ENCODE measurements at regions not wholly inside any gene's neighbourhood (a gene's known extent, or its start where the extent isn't known, plus 50 kb on each side); places are given as distances from the start of the nearest gene placed in this dataset.

GRCh38 chr2:192298664-192299063 lies 103.9 kb upstream of the TMEFF2 start:
- Histone ChIP-seq H3K9me3 (ENCODE audit: control insufficient read depth, insufficient read depth, low read depth, low read length) (no peaks in the 10 kb centered on the region), H3K27ac (ENCODE audit: extremely low read depth, low read depth, low read length) (no peak overlapping the region), H3K4me3 (ENCODE audit: low read depth, low read length) (no peak overlapping the region), H3K4me1 (ENCODE audit: control insufficient read depth, insufficient read depth, low read length) (no peaks in the 10 kb centered on the region), H3K36me3 (ENCODE audit: control insufficient read depth in 2 of 2, insufficient read depth in 1 of 2, low read length in 2 of 2) (no peaks in the 10 kb centered on the region)
- TF ChIP-seq ZNF544 (tag by site-specific recombination; IDR thresholded peaks at IDR 0.05) = no peak
- no peak for TF ChIP-seq ZNF112 (tag by site-specific recombination; IDR thresholded peaks at IDR 0.05)
- no peak for TF ChIP-seq ZNF416 (tag by site-specific recombination; IDR thresholded peaks at IDR 0.05)
- CTCF ChIA-PET = no interaction called here
- POLR2A ChIA-PET = no interaction called here

GRCh38 chr2:192292478-192292877 lies 97.7 kb upstream of the TMEFF2 start:
- Histone ChIP-seq H3K9me3 (ENCODE audit: control insufficient read depth, insufficient read depth, low read depth, low read length) (no peaks in the 10 kb centered on the region), H3K4me3 (ENCODE audit: low read depth, low read length) (no peak overlapping the region), H3K36me3 (ENCODE audit: control insufficient read depth in 2 of 2, insufficient read depth in 1 of 2, low read length in 2 of 2) (no peaks in the 10 kb centered on the region), H3K4me1 (ENCODE audit: control insufficient read depth, insufficient read depth, low read length) (no peaks in the 10 kb centered on the region), H3K27ac (ENCODE audit: extremely low read depth, low read depth, low read length) (no peak overlapping the region)
- TF ChIP-seq ZNF585B (tag by site-specific recombination; IDR thresholded peaks at IDR 0.05) (no peak), TCF7L2 (IDR thresholded peaks at IDR 0.05; ENCODE audit: borderline replicate concordance, low read depth, low read length) (no peak), ZNF404 (tag by site-specific recombination; IDR thresholded peaks at IDR 0.05) (no peak), TSHZ1 (tag by site-specific recombination; IDR thresholded peaks at IDR 0.05; ENCODE audit: borderline replicate concordance) (no peak), ZNF830 (tag by site-specific recombination; IDR thresholded peaks at IDR 0.05; ENCODE audit: low read depth) (no peak), BCL6B (tag by site-specific recombination; IDR thresholded peaks at IDR 0.05) (no peak), GLIS1 (tag by site-specific recombination; IDR thresholded peaks at IDR 0.05) (peak; percentile 21; the same call in 1 of the 2 replicates), ZNF768 (tag by site-specific recombination; IDR thresholded peaks at IDR 0.05) (no peak), HOXC10 (CRISPR knock-in tag; IDR thresholded peaks at IDR 0.05) (no peak), ZNF488 (tag by site-specific recombination; IDR thresholded peaks at IDR 0.05) (no peak), ZNF610 (tag by site-specific recombination; IDR thresholded peaks at IDR 0.05; ENCODE audit: borderline replicate concordance) (peak; percentile 98), ZNF645 (tag by site-specific recombination; IDR thresholded peaks at IDR 0.05) (no peak), ZBTB6 (tag by site-specific recombination; IDR thresholded peaks at IDR 0.05) (no peak)
- ChIA-PET POLR2A (no interaction called here), CTCF (interaction anchor here (0.6 to 1.6 kb wide), 2 partner anchors 99 to 480 kb away, joined by 3 read pairs; no protein-coding TSS in a partner anchor)
